WTC11 (cell line): ENCODE measurements at regions not wholly inside any gene's neighbourhood (a gene's known extent, or its start where the extent isn't known, plus 50 kb on each side); places are given as distances from the start of the nearest gene placed in this dataset.

Source experiments
- ATAC-seq: fragments of 200-7000 bp; cut with Tn5 transposase; 2 replicates; pipeline ENCODE4 v1.10.0; 2021; ENCODE audit warnings: mild to moderate bottlenecking, moderate library complexity
- CTCF ChIA-PET: fragments of 300-600 bp; sonication (Branson Sonifier 250); formaldehyde crosslinking; loops from one replicate; lab custom pipeline; 2021; ENCODE audit warnings: antibody characterized with exemption; lab: Charles Lee
- POLR2A ChIA-PET: fragments of 350-600 bp; sonication (Branson Sonifier 250); formaldehyde crosslinking; loops from one replicate; lab custom pipeline; 2021; ENCODE audit warnings: antibody characterized with exemption; lab: Charles Lee
- DNase-seq: peaks from one replicate; pipeline ENCODE4 v3.0.0; 2021; ENCODE audit warnings: low spot score
- H3K27ac Mint-ChIP-seq: 2 replicates; pipeline ENCODE4 v1.8.0; 2021; ENCODE audit warnings: mixed read lengths
- H3K27me3 Mint-ChIP-seq: 2 replicates; pipeline ENCODE4 v1.8.0; 2021; ENCODE audit warnings: low read depth, mild to moderate bottlenecking, moderate library complexity, mixed read lengths
- H3K36me3 Mint-ChIP-seq: 2 replicates; pipeline ENCODE4 v1.8.0; 2021; ENCODE audit warnings: mixed read lengths
- H3K4me1 Mint-ChIP-seq: 2 replicates; pipeline ENCODE4 v1.8.0; 2022; ENCODE audit warnings: mixed read lengths
- H3K4me3 Mint-ChIP-seq: 2 replicates; pipeline ENCODE4 v1.8.0; 2021; ENCODE audit warnings: mild to moderate bottlenecking, moderate library complexity, mixed read lengths
- H3K9me3 Mint-ChIP-seq: 2 replicates; pipeline ENCODE4 v1.8.0; 2021; ENCODE audit warnings: mixed read lengths
- AR ChIP-seq: fragments of 250-450 bp; sonication (Bioruptor Pico); IDR thresholded peaks from 2 replicates; pipeline ENCODE4 v1.9.0; 2021; ENCODE audit warnings: mild to moderate bottlenecking
- E2F1 ChIP-seq: sonication (generic); formaldehyde crosslinking; IDR thresholded peaks from 2 replicates; pipeline ENCODE4 v1.8.0; 2022; ENCODE audit warnings: mild to moderate bottlenecking, missing genetic modification reagents
- E2F4 ChIP-seq: sonication (generic); formaldehyde crosslinking; IDR thresholded peaks from 2 replicates; pipeline ENCODE4 v1.8.1; 2022; ENCODE audit warnings: low read depth, mild to moderate bottlenecking, moderate library complexity, missing genetic modification reagents, borderline replicate concordance
- FOXK1 ChIP-seq: sonication (generic); formaldehyde crosslinking; IDR thresholded peaks from 2 replicates; pipeline ENCODE4 v1.8.0; 2022; ENCODE audit warnings: mild to moderate bottlenecking, moderate library complexity, missing genetic modification reagents
- GABPB1 ChIP-seq: sonication (generic); formaldehyde crosslinking; IDR thresholded peaks from 2 replicates; pipeline ENCODE4 v1.8.1; 2023; ENCODE audit warnings: mild to moderate bottlenecking, missing genetic modification reagents
- GRHL2 ChIP-seq: fragments of 250-450 bp; sonication (Bioruptor Pico); IDR thresholded peaks from 2 replicates; pipeline ENCODE4 v1.8.0; 2022; ENCODE audit warnings: mild to moderate bottlenecking, moderate library complexity; ENCODE audit not compliant: insufficient replicate concordance, severe bottlenecking
- HMGA2 ChIP-seq: fragments of 250-450 bp; sonication (Bioruptor Pico); IDR thresholded peaks from 2 replicates; pipeline ENCODE4 v1.4.0; 2021; ENCODE audit warnings: mild to moderate bottlenecking, moderate library complexity
- KAT7 ChIP-seq: sonication (generic); formaldehyde crosslinking; IDR thresholded peaks from 2 replicates; pipeline ENCODE4 v1.8.1; 2023; ENCODE audit warnings: missing genetic modification reagents, mild to moderate bottlenecking, borderline replicate concordance
- MAX ChIP-seq: sonication (generic); formaldehyde crosslinking; IDR thresholded peaks from 2 replicates; pipeline ENCODE4 v1.8.0; 2022; ENCODE audit warnings: mild to moderate bottlenecking, missing genetic modification reagents
- NFE2L1 ChIP-seq: sonication (generic); formaldehyde crosslinking; IDR thresholded peaks from 2 replicates; pipeline ENCODE4 v1.8.1; 2023; ENCODE audit warnings: missing genetic modification reagents
- NFYB ChIP-seq: sonication (generic); formaldehyde crosslinking; conservative IDR thresholded peaks from 2 replicates; pipeline ENCODE4 v1.8.0; 2022; ENCODE audit warnings: low read depth, missing genetic modification reagents
- NR3C1 ChIP-seq: sonication (generic); formaldehyde crosslinking; conservative IDR thresholded peaks from 2 replicates; pipeline ENCODE4 v1.8.1; 2023; ENCODE audit warnings: low read depth, mild to moderate bottlenecking, missing genetic modification reagents
- OVOL2 ChIP-seq: fragments of 250-450 bp; sonication (Bioruptor Pico); IDR thresholded peaks from 2 replicates; pipeline ENCODE4 v1.9.0; 2021; ENCODE audit warnings: mild to moderate bottlenecking, borderline replicate concordance
- RORB ChIP-seq: fragments of 250-450 bp; sonication (Bioruptor Pico); IDR thresholded peaks from 2 replicates; pipeline ENCODE4 v1.9.0; 2021; ENCODE audit warnings: mild to moderate bottlenecking
- SMAD3 ChIP-seq: sonication (generic); formaldehyde crosslinking; IDR thresholded peaks from 2 replicates; pipeline ENCODE4 v1.8.0; 2022; ENCODE audit warnings: missing genetic modification reagents, mild to moderate bottlenecking, borderline replicate concordance
- SMAD4 ChIP-seq: sonication (generic); formaldehyde crosslinking; IDR thresholded peaks from 2 replicates; pipeline ENCODE4 v1.8.0; 2022; ENCODE audit warnings: mild to moderate bottlenecking, missing genetic modification reagents
- SP1 ChIP-seq: sonication (generic); formaldehyde crosslinking; conservative IDR thresholded peaks from 2 replicates; pipeline ENCODE4 v1.8.1; 2022; ENCODE audit warnings: missing genetic modification reagents
- ZNF263 ChIP-seq: sonication (generic); formaldehyde crosslinking; IDR thresholded peaks from 2 replicates; pipeline ENCODE4 v1.8.1; 2022; ENCODE audit warnings: low read depth, mild to moderate bottlenecking, moderate library complexity, missing genetic modification reagents
- ZNF317 ChIP-seq: sonication (generic); formaldehyde crosslinking; IDR thresholded peaks from 2 replicates; pipeline ENCODE4 v1.8.1; 2023; ENCODE audit warnings: low read depth, mild to moderate bottlenecking, moderate library complexity, missing genetic modification reagents, borderline replicate concordance
- ZNF425 ChIP-seq: fragments of 250-450 bp; sonication (Bioruptor Pico); conservative IDR thresholded peaks from 2 replicates; pipeline ENCODE4 v1.9.0; 2021; ENCODE audit warnings: mild to moderate bottlenecking
- ZNF532 ChIP-seq: fragments of 250-450 bp; sonication (Bioruptor Pico); IDR thresholded peaks from 2 replicates; pipeline ENCODE4 v1.9.0; 2021; ENCODE audit warnings: mild to moderate bottlenecking, borderline replicate concordance
- ZNF671 ChIP-seq: fragments of 250-450 bp; sonication (Bioruptor Pico); IDR thresholded peaks from 2 replicates; pipeline ENCODE4 v1.8.0; 2021; ENCODE audit warnings: mild to moderate bottlenecking

- CTCF ChIA-PET: no interaction called here
- Mint-ChIP-seq H3K27ac (no peak overlapping the region), H3K27me3 (no peaks in the 10 kb centered on the region), H3K4me3 (no peak overlapping the region), H3K4me1 (peaks cover 12% of the 10 kb centered on the region), H3K36me3 (no peaks in the 10 kb centered on the region), H3K9me3 (peaks cover 6% of the 10 kb centered on the region)
- POLR2A ChIA-PET: no interaction called here
- no peak for ATAC-seq
- TF ChIP-seq ZNF532: no peak
- no peak for TF ChIP-seq KAT7 (CRISPR knock-in tag)
- TF ChIP-seq HMGA2 (CRISPR knock-in tag): no peak
- no peak for TF ChIP-seq E2F4 (CRISPR knock-in tag)
- no peak for TF ChIP-seq SMAD4 (CRISPR knock-in tag)
- TF ChIP-seq FOXK1 (CRISPR knock-in tag): no peak
- no peak for TF ChIP-seq ZNF425 (CRISPR knock-in tag)
- TF ChIP-seq SMAD3 (CRISPR knock-in tag): no peak
- no peak for TF ChIP-seq ZNF671 (CRISPR knock-in tag)
- TF ChIP-seq OVOL2: no peak
- TF ChIP-seq E2F1 (CRISPR knock-in tag): no peak
- no peak for TF ChIP-seq RORB (CRISPR knock-in tag)
- DNase-seq: no peak
Measured at GRCh38 chr16:13571036-13571435, 348.9 kb upstream of the ERCC4 start.

- DNase-seq: no peak
- Mint-ChIP-seq H3K36me3 (peaks cover 5% of the 10 kb centered on the region), H3K4me3 (no peak overlapping the region), H3K4me1 (peaks cover 8% of the 10 kb centered on the region), H3K27ac (no peak overlapping the region), H3K9me3 (peaks cover 12% of the 10 kb centered on the region), H3K27me3 (no peaks in the 10 kb centered on the region)
- ATAC-seq: no peak
- POLR2A ChIA-PET: no interaction called here
- CTCF ChIA-PET: interaction anchor here (0.9 kb wide), 1 partner anchor 87 kb away, joined by 4 read pairs; no protein-coding TSS in a partner anchor
- TF ChIP-seq ZNF317 (CRISPR knock-in tag) (no peak), MAX (no peak), AR (no peak), ZNF263 (no peak), NFE2L1 (CRISPR knock-in tag) (no peak), SP1 (CRISPR knock-in tag) (no peak), SMAD3 (CRISPR knock-in tag) (no peak), GRHL2 (CRISPR knock-in tag) (no peak), NFYB (CRISPR knock-in tag) (no peak), NR3C1 (no peak), ZNF425 (CRISPR knock-in tag) (no peak), GABPB1 (CRISPR knock-in tag) (no peak)
Measured at GRCh38 chr16:13573903-13574302, 346.1 kb upstream of the ERCC4 start.
